ENCODE measurements at regions not wholly inside any gene's neighbourhood (a gene's known extent, or its start where the extent isn't known, plus 50 kb on each side); places are given as distances from the start of the nearest gene placed in this dataset.

GRCh38 chr11:110891411-110891810, 179.2 kb upstream of the ARHGAP20 start:
- DNase-seq (ENCODE audit: extremely low read depth, low read depth) = no peak
- no peak for TF ChIP-seq CTCF (IDR thresholded peaks at IDR 0.05; ENCODE audit: low read depth, low read length)

GRCh38 chr11:110890995-110891394, 178.8 kb upstream of the ARHGAP20 start:
- no peak for DNase-seq (ENCODE audit: extremely low read depth, low read depth)
- TF ChIP-seq CTCF (IDR thresholded peaks at IDR 0.05; ENCODE audit: low read depth, low read length) = no peak

- no peak for TF ChIP-seq CTCF (IDR thresholded peaks at IDR 0.05; ENCODE audit: low read depth, low read length)
- no peak for DNase-seq (ENCODE audit: extremely low read depth, low read depth)
Measured at GRCh38 chr11:110886288-110886970, 174.2 kb upstream of the ARHGAP20 start.

GRCh38 chr11:110883256-110883655, 171.0 kb upstream of the ARHGAP20 start:
- peak; percentile 25 for TF ChIP-seq CTCF (IDR thresholded peaks at IDR 0.05; ENCODE audit: low read depth, low read length)
- peak; percentile 69 for DNase-seq (ENCODE audit: extremely low read depth, low read depth)

GRCh38 chr11:110878513-110878912, 166.3 kb upstream of the ARHGAP20 start:
- DNase-seq (ENCODE audit: extremely low read depth, low read depth) = no peak
- no peak for TF ChIP-seq CTCF (IDR thresholded peaks at IDR 0.05; ENCODE audit: low read depth, low read length)

GRCh38 chr11:110874437-110875030, 162.3 kb upstream of the ARHGAP20 start:
- DNase-seq (ENCODE audit: extremely low read depth, low read depth) = no peak
- TF ChIP-seq CTCF (IDR thresholded peaks at IDR 0.05; ENCODE audit: low read depth, low read length) = no peak

GRCh38 chr11:110873975-110874374, 161.7 kb upstream of the ARHGAP20 start:
- DNase-seq (ENCODE audit: extremely low read depth, low read depth) = no peak
- TF ChIP-seq CTCF (IDR thresholded peaks at IDR 0.05; ENCODE audit: low read depth, low read length) = no peak
